CD4-positive, alpha-beta T cell (primary cell): ENCODE measurements at regions not wholly inside any gene's neighbourhood (a gene's known extent, or its start where the extent isn't known, plus 50 kb on each side); places are given as distances from the start of the nearest gene placed in this dataset.

ENCODE experiments used
- ATAC-seq: fragments of 200-7000 bp; cut with Tn5 transposase; one replicate; pipeline ENCODE4 v1.10.0; 2022; ENCODE audit warnings: mild to moderate bottlenecking; ENCODE audit not compliant: poor library complexity
- CTCF ChIA-PET: fragments of 350-600 bp; sonication (Branson Sonifier 250); formaldehyde crosslinking; loops from one replicate; lab custom pipeline; 2021; ENCODE audit warnings: antibody characterized with exemption, inconsistent platforms; lab: Charles Lee
- POLR2A ChIA-PET: fragments of 350-600 bp; sonication (Branson Sonifier 250); formaldehyde crosslinking; loops from one replicate; lab custom pipeline; 2021; ENCODE audit warnings: antibody characterized with exemption, inconsistent platforms; lab: Charles Lee
- DNase-seq, 14 experiments: peaks; one replicate each; pipeline ENCODE4 v3.0.0-alpha.2; 2013 to 2020; ENCODE audit warnings: mixed read lengths in 2 of 14
- H3K27ac ChIP-seq, 2 donors: one replicate each; pipeline versions ENCODE4 v1.5.1 to v1.7.0; 2013; ENCODE audit warnings: low read length in 2 of 2, low read depth in 1 of 2, mild to moderate bottlenecking in 1 of 2
- H3K27me3 ChIP-seq, 2 experiments: 1 replicate in 1 of 2; 2 replicates in 1 of 2; pipeline versions ENCODE4 v1.6.1 to v1.7.0; 2013; ENCODE audit warnings: low read length in 2 of 2, control low read depth in 1 of 2, mild to moderate bottlenecking in 1 of 2, moderate library complexity in 1 of 2; ENCODE audit not compliant: insufficient read depth in 2 of 2, control insufficient read depth in 1 of 2
- H3K36me3 ChIP-seq: one replicate; pipeline ENCODE4 v1.6.1; 2013; ENCODE audit warnings: low read length, control low read depth; ENCODE audit not compliant: insufficient read depth
- H3K4me1 ChIP-seq: one replicate; pipeline ENCODE4 v1.6.1; 2013; ENCODE audit warnings: low read length, control low read depth; ENCODE audit not compliant: insufficient read depth
- H3K4me3 ChIP-seq: one replicate; pipeline ENCODE4 v1.5.1; 2013; ENCODE audit warnings: mild to moderate bottlenecking, low read length, moderate library complexity
- H3K9me3 ChIP-seq, 2 experiments: 1 replicate in 1 of 2; 2 replicates in 1 of 2; pipeline versions ENCODE4 v1.6.1 to v1.7.0; 2013; ENCODE audit warnings: low read length in 2 of 2, mild to moderate bottlenecking in 2 of 2, control low read depth in 1 of 2, moderate library complexity in 1 of 2; ENCODE audit not compliant: control insufficient read depth in 1 of 2, insufficient read depth in 1 of 2
- H3K27ac Mint-ChIP-seq: one replicate; pipeline ENCODE4 v1.8.0; 2020; ENCODE audit warnings: mixed read lengths
- H3K27me3 Mint-ChIP-seq: one replicate; pipeline ENCODE4 v1.8.0; 2021; ENCODE audit warnings: mixed read lengths
- H3K36me3 Mint-ChIP-seq: one replicate; pipeline ENCODE4 v1.8.0; 2021; ENCODE audit warnings: low read depth, mixed read lengths
- H3K4me1 Mint-ChIP-seq: one replicate; pipeline ENCODE4 v1.8.0; 2021; ENCODE audit warnings: low read depth, mixed read lengths
- H3K4me3 Mint-ChIP-seq: one replicate; pipeline ENCODE4 v1.8.0; 2020; ENCODE audit warnings: mild to moderate bottlenecking, mixed read lengths
- H3K9me3 Mint-ChIP-seq: one replicate; pipeline ENCODE4 v1.8.0; 2020; ENCODE audit warnings: mixed read lengths
- CTCF ChIP-seq: fragments of 200-600 bp; IDR thresholded peaks from one replicate; pipeline ENCODE4 v1.8.0; 2022; ENCODE audit warnings: antibody characterized with exemption, mild to moderate bottlenecking
- intact Hi-C, 2 experiments: fragments of 100-400 bp; cut with DNase I in 1 of 2; cut with micrococcal nuclease in 1 of 2; formaldehyde crosslinking; loops; one replicate each; pipeline versions ENCODE4 v1.15.1 to v1.9.0; 2023 to 2025; cut with DNase I, micrococcal nuclease

- Histone ChIP-seq H3K4me1 (no peaks in the 10 kb centered on the region), H3K4me3 (no peak overlapping the region), H3K9me3 (peaks cover 10 to 11% of the 10 kb centered on the region in 2 experiments), H3K27me3 (no peaks in the 10 kb centered on the region), H3K36me3 (no peaks in the 10 kb centered on the region), H3K27ac (no peak overlapping the region)
- intact Hi-C loops, result no loop called here
- no peak for TF ChIP-seq CTCF
- Mint-ChIP-seq H3K36me3 (no peaks in the 10 kb centered on the region), H3K9me3 (peaks cover 16% of the 10 kb centered on the region), H3K27ac (no peak overlapping the region), H3K4me3 (no peak overlapping the region), H3K27me3 (no peaks in the 10 kb centered on the region), H3K4me1 (no peaks in the 10 kb centered on the region)
- POLR2A ChIA-PET, result no interaction called here
- ATAC-seq, result no peak
- CTCF ChIA-PET, result no interaction called here
- no peak for DNase-seq
Measured at GRCh38 chr14:41972531-41972930, 365.9 kb downstream of the LRFN5 start.

- H3K4me1 ChIP-seq, result no peaks in the 10 kb centered on the region
Measured at GRCh38 chr14:41960281-41960680, 353.6 kb downstream of the LRFN5 start.

GRCh38 chr14:41957459-41957858 is 350.8 kb downstream of the LRFN5 start:
- no peaks in the 10 kb centered on the region for H3K36me3 ChIP-seq
- H3K27ac ChIP-seq, result no peak overlapping the region
- CTCF ChIA-PET, result no interaction called here
- no peak overlapping the region for H3K4me3 ChIP-seq
- no peaks in the 10 kb centered on the region for H3K27me3 Mint-ChIP-seq
- H3K27me3 ChIP-seq, result no peaks in the 10 kb centered on the region
- ATAC-seq, result no peak
- intact Hi-C loops, result no loop called here
- TF ChIP-seq CTCF, result no peak
- no peak for DNase-seq
- no peaks in the 10 kb centered on the region for H3K36me3 Mint-ChIP-seq
- POLR2A ChIA-PET, result no interaction called here
- no peak overlapping the region for H3K27ac Mint-ChIP-seq
- H3K9me3 ChIP-seq, result peaks cover 0 to 4% of the 10 kb centered on the region in 2 experiments
- peaks cover 4% of the 10 kb centered on the region for H3K9me3 Mint-ChIP-seq
- no peaks in the 10 kb centered on the region for H3K4me1 Mint-ChIP-seq
- no peaks in the 10 kb centered on the region for H3K4me1 ChIP-seq
- no peak overlapping the region for H3K4me3 Mint-ChIP-seq

More at GRCh38 chr14:41960281-41960680, 353.6 kb downstream of the LRFN5 start:
- ChIA-PET CTCF (no interaction called here), POLR2A (no interaction called here)
- Mint-ChIP-seq H3K9me3 (peaks cover 6% of the 10 kb centered on the region), H3K27ac (no peak overlapping the region), H3K27me3 (no peaks in the 10 kb centered on the region), H3K36me3 (no peaks in the 10 kb centered on the region), H3K4me1 (no peaks in the 10 kb centered on the region), H3K4me3 (no peak overlapping the region)
- ATAC-seq (no peak), DNase-seq (no peak)
- no peak for TF ChIP-seq CTCF
- H3K9me3 ChIP-seq, result peaks cover 0 to 4% of the 10 kb centered on the region in 2 experiments
- H3K36me3 ChIP-seq, result no peaks in the 10 kb centered on the region
- intact Hi-C loops, result no loop called here
- H3K4me3 ChIP-seq, result no peak overlapping the region
- no peak overlapping the region for H3K27ac ChIP-seq
- no peaks in the 10 kb centered on the region for H3K27me3 ChIP-seq
